HTR-8/SVneo (cell line): ENCODE measurements at regions not wholly inside any gene's neighbourhood (a gene's known extent, or its start where the extent isn't known, plus 50 kb on each side); places are given as distances from the start of the nearest gene placed in this dataset.

Experiments used
- DNase-seq: peaks from one replicate; pipeline ENCODE4 v3.0.0; 2011; ENCODE audit warnings: low spot score, mixed read lengths; ENCODE audit not compliant: insufficient read length
- FAIRE-seq: peaks from 2 replicates; lab custom pipeline; 2011; peaks lifted over from hg19 to GRCh38; lab: Jason Lieb, UNC

DNA sequence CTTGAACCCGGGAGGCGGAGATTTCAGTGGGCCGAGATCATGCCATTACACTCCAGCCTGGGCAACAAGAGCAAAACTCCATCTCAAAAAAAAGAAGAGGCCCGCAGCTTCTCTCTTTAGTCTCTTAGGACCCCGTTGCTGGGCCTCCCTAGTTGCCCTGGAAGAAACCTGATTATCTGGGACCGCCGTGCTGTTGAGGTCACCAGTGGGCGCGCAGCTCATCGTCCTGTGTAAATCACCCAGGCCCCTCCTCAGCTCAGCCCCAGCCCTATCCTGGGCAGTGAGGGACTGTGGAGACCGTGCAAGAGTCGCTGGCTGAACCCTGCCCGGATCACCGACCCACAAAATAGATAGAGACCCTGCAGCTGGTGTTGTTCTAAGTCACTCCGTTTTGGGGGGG lies 85.0 kb downstream of the UNCX start:
- no peak for DNase-seq
- no peak for FAIRE-seq

GRCh38 chr7:1318051-1318450 lies 85.4 kb downstream of the UNCX start:
- DNase-seq (no peak), FAIRE-seq (no peak)

- no peak for DNase-seq
- FAIRE-seq = peak; percentile 79
Measured at GRCh38 chr7:1318661-1319060, 86.0 kb downstream of the UNCX start.

DNA sequence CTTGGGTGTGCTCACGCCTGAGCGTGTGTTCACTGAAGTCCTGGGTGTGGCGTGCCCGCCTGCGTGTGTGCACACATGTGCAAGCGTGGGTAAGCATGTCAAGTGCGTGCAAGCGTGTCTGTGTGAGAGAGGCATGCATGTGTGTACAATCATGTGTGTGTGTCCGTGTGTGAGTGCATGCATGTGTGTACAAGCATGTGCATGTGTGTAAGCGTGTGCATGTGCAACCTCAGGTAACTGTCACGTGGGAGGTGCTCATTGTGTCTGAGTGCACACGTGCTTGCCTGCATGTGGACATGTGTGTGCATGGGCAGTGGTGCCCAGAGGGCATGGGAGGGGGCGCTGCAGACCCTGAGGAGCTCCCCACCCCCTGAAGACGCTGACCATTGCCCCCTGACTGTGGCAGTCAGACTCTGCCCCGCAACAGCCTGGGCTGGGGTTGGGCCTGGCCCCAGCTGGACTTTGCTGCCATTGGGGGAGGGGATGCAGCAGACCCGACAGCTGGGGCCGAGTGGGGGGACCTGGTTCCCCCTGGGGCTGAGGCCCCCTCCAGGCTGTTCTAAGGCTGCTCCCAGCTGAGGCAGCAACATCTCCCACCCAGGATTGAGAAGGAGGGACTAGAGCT lies 88.1 kb downstream of the UNCX start:
- peak; percentile 96 for FAIRE-seq

GRCh38 chr7:1321411-1322239 lies 89.0 kb downstream of the UNCX start:
- DNase-seq (no peak), FAIRE-seq (no peak)

More for the DNA sequence above, 88.1 kb downstream of the UNCX start:
- no peak for DNase-seq

- FAIRE-seq (no peak), DNase-seq (no peak)
Measured at GRCh38 chr7:1322240-1323110, 89.8 kb downstream of the UNCX start.

DNA sequence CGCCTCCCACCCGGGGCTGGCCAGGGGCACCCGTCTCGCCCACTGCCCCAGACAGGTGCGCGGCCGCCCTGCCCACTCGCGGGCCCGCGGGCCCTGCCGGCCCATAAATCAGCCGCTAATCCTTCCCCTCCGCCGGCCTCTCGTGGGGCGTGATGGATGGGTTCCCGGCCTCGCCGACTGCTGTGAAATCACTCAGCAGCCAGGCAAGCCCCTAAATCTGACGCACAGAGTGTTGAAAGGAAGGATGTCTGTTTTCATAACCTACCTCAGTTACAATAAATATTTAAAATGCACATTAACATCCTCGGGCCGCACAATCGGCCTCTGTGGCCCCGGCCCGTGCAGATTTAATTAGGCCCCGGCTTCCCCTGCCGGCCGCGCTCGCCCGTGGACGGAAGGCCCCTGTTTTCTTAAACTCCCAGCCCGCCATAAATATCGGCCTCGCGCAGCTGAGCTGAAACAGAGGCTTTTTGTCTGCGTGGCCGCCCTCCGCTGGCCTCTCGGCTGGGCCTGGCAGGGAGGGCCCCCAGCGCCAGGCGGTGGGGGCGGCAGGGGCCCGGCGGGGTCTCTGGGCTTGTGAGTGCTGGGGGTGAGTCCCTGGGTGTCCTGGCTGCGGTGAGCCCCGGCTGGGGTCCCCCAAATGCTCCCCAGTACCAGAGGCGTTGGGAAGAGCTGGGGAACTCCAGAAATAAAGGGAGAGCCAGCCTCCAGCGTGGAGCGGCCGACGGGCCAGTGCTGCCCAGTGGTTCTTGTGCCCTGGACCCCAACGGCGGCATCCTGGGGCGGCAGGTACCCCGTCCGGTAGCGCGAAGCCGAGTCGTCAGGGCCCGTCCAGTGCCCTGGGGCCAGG lies 90.7 kb downstream of the UNCX start:
- DNase-seq (no peak), FAIRE-seq (no peak)

- FAIRE-seq = no peak
- no peak for DNase-seq
Measured at GRCh38 chr7:1324028-1324900, 91.6 kb downstream of the UNCX start.

- DNase-seq = no peak
- FAIRE-seq = no peak
Measured at GRCh38 chr7:1325246-1325645, 92.6 kb downstream of the UNCX start.

GRCh38 chr7:1325646-1326510 lies 93.2 kb downstream of the UNCX start:
- DNase-seq (no peak), FAIRE-seq (no peak)

DNA sequence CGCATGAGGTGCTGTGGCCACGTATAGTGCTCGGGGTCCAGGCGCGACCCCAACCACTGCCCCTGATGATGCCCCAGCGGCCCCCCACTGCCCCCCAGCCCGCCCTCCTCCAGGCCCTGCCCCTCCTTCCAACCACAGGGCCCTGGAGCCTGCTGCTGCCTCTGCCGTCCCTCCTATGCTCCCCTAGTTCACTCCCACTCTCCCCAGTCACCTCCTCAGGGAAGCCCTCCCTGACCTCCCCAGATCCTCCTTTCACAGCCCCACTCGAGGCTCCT lies 93.8 kb downstream of the UNCX start:
- no peak for FAIRE-seq
- no peak for DNase-seq

- FAIRE-seq = peak; percentile 28
- DNase-seq = no peak
Measured at GRCh38 chr7:1329261-1329660, 96.6 kb downstream of the UNCX start.

- no peak for DNase-seq
- peak; percentile 85 for FAIRE-seq
Measured at GRCh38 chr7:1329966-1330800, 97.5 kb downstream of the UNCX start.

DNA sequence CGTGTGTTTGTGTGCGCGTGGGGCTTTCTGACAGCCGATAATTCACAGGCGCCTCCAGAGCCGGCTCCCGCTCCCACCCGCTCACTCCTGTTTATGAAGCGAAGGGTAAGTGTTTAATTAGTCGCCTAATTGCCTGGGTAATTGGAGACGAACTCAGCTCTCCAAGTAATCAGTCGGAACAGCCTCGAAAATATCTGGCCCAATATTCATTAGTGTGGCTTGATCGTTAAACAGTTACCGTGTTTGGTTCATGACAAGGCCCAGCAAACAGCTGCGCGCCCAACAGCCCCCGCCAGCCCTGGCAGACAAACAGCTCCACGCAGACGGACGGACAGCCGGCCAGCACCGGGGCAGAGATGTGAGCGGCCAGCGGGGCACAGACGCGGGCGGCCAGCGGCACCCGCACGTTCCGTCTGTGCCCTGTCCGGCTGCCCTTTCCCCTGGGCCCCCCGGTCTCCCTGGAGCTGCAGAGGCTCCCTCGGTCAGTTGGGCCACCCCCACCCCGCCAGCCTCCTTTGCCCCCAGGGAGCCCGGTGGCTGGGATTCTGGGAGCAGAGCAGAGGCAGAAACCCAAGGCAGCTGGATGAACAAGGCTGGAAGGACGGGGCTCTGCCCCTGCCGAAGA lies 98.2 kb downstream of the UNCX start:
- DNase-seq = no peak

GRCh38 chr7:1331561-1332467 lies 99.1 kb downstream of the UNCX start:
- DNase-seq (no peak), FAIRE-seq (no peak)

More for the DNA sequence above, 98.2 kb downstream of the UNCX start:
- FAIRE-seq = no peak

DNA sequence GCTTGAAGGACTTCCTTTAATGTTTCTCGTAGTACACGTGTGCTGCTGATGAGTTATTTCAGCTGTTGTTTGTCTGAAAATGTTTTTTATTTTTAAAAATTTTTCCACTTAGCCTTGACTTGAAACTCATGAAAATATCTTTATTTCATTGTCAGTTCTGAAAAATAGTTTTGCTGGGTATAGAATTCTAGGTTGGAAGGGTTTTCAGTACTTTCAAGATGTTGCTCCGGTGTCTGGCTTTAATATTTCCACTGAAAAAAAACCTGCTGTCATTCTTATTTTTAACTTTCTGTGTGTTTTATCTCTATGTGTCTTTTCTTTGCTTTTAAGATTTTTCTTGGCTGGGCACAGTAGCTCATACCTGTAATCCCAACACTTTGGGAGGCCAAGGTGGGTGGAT lies 103.8 kb downstream of the UNCX start:
- DNase-seq = no peak
- no peak for FAIRE-seq
